HS-5 (cell line): ENCODE measurements at regions not wholly inside any gene's neighbourhood (a gene's known extent, or its start where the extent isn't known, plus 50 kb on each side); places are given as distances from the start of the nearest gene placed in this dataset.

Experiments
- DNase-seq: peaks from one replicate; pipeline ENCODE4 v3.0.0-alpha.2; 2012; ENCODE audit warnings: low read depth

DNA sequence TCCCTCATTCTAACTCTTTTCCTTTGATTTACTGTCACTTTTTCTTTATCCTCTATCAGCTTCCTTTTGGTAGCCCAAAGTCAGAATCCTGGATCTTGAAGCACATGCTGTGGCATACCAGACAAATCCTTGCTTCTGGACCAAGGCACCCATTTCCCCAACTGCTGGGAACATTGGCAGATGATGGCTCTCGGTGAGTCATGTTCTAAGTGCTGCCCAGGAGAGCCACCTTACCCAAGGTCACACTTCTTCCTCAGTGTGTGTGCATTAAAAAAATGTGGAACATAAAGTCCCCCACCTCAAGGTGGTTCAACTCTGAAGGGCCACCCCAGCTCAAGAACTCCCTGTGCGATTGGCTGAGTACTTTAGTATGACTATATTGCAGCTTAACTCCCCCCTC is 141.4 kb upstream of the PUM3 start:
- no peak for DNase-seq

- no peak for DNase-seq
These were observed 140.6 kb upstream of the PUM3 start for GRCh38 chr9:2984491-2984890.

DNA sequence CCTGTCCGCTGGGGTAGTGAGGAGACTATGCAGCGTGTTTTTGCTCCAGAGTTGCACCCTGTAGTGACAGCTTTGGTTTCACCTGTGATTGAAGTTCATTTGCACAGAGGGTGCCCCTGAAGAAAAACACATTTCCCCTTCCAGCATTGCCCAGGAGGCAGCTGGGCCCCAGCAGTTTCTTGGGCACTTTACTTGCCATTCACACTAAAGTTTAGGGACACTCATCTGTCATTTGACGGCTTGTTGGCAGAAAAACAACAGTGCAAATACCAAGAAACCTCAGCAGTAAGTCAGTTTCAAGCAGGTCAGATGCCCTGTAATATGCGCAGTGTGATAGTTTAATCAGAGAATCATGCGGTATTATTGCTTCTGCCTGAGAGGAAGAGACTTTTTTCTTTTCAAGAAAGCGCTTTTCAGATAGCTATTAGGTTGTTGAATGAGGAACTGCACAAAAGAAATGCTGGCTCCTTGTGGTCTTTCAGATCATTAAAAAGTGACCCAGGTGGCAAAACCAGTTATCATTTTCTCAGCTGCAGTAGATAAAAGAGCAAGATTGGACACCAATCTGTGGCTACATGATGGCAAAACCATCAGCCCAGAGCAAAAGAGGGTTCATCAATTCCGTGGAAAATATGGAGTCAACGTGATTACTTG is 136.2 kb upstream of the PUM3 start:
- DNase-seq: no peak

DNA sequence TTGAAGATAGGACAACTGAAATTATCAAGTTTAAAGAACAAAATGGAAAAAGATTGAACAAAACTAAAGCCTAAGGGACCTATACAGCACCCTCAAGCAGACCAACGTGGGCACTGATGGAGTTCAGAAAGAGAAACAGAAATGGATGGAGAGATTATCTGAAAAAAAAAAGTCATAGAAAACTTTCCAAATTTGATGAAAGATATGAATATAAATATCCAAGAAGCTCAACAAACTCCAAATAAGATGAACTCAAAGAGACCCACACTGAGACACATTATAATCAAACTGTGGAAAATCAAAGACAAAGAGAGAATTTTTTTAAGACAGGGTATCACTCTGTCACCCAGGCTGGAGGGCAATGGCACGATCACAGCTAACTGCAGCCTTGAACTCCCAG is 128.6 kb upstream of the PUM3 start:
- no peak for DNase-seq

GRCh38 chr9:2970864-2971263 is 127.0 kb upstream of the PUM3 start:
- no peak for DNase-seq

DNA sequence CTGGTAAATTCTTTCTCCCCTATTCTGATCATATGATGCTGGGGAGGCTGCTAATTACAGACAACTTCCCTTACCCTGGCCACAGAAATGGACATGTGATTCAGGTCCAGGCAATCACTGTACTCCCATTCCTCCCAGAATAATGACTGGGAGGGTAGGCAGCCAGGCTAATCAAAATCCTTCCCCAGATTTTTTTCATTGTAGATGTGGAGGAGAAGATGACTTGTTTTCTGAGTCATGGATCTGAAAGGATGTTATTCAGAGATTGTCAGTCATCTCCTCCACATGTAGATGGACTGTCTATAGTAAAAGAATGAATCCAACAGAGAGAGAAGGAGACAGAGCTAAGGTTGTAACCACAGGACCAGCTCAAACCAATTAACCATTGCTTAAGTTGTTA is 123.9 kb upstream of the PUM3 start:
- DNase-seq: peak; percentile 86

GRCh38 chr9:2966565-2967300 is 122.8 kb upstream of the PUM3 start:
- no peak for DNase-seq

DNA sequence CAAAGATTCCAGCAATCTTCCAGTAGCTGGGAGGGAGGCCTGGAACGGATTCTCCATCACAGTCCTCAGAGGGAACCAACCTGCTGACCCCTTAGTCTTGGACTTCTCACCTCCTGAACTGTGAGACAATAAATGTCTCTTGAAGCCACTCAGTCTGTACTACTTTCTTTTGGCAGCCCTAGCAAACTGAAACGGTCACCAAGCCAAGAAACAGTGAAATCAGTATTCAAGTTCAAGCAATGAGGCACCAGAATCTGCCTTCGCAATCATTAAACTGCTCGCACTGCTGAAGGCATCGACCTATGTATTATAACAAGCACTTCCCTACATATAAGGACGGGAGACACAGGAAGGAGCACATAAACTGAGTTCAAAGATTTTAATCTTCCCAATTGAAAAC is 120.6 kb upstream of the PUM3 start:
- DNase-seq: no peak

- DNase-seq: no peak
These were observed 119.4 kb upstream of the PUM3 start for GRCh38 chr9:2963307-2963706.

DNA sequence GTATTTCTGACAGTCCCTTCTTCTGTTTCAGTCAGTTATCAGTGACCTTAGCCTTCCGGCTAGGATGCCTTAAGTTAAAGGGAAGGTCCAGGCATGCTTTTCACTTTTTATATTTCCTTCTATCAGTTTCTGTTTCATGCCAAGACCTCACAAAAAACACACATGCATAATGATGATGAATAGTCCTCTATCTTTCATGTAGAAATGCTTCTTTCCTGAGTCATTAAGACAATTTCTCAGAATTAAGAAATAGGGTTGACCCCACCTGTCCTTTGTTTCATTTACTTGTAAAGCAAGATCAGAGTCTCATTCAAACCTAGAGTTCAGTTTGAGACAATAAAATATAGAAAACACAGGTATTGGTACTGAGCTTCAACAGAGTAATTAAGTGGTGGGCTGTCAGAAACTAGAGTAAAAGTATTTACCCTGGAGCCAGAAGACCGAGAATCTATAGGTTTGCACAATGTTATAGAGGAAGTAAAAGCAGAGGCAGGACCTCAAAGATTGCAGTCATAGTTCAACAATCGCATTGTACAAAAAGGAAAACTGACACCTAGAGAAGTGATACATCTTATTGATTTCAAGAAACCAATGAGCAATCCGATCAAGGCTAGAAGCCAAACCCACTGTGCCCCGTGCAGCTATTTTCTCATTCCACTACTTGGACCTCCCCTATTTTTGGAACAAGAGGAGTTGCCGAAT is 118.7 kb upstream of the PUM3 start:
- DNase-seq: peak; percentile 47

GRCh38 chr9:2958219-2958618 is 114.3 kb upstream of the PUM3 start:
- DNase-seq: no peak

- no peak for DNase-seq
These were observed 113.8 kb upstream of the PUM3 start for GRCh38 chr9:2957656-2958200.

DNA sequence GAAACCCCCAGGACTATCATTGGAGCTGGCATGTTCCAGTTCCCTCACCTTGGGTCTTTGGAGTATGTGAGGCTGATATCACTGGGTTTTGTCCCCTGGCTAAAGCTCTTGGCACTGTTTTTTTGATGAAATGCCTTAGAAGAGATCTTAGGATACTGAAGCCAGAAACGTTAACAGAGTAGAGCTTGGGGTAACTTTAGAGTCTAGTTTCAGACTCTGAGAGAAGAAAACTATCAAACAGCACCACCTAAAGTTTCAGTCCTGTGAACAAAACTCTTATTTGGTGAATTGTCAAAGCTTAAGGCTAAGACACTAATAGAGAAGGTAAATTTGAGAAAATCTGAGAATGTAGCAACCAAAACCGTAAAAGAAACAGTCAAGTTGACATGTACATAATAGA is 111.7 kb upstream of the PUM3 start:
- no peak for DNase-seq

DNA sequence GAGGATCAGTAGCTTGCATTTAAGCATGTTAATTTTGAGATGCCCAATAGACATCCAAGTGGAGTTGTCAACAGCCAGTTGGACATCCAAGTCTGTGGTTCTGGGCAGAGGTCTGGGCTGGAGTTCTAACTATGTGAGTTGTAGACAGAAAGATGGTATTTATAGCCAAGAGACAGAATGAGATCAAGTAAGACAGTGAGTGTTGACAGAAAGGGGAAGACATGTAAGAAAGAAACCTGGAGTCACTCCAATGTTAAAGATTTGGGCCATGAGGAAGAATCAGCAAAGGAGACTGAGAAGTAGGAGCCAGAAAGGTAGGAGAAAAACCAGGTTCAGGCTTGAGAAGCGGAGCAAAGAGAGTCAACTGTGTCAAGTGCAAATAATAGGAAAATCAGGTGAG is 95.5 kb upstream of the PUM3 start:
- DNase-seq: no peak

DNA sequence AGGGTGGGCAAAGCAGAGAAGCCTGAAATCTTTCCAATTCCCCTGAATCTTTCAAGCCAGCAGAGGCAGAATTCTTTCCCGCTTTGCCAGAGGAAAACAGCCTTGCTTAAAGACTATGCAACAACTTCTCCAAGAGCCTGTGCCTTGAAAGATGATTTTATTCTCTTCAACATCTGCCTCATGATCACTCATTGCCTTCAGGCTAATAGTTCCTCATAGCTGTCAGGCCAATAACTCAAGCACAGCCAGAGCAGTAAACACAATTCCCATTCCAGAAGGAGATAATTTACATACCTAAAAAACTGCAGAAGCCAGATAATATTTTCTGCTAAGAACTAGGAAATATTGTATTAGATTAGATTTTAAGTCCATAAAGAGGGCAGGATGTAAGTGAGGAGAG is 92.3 kb upstream of the PUM3 start:
- DNase-seq: no peak

DNA sequence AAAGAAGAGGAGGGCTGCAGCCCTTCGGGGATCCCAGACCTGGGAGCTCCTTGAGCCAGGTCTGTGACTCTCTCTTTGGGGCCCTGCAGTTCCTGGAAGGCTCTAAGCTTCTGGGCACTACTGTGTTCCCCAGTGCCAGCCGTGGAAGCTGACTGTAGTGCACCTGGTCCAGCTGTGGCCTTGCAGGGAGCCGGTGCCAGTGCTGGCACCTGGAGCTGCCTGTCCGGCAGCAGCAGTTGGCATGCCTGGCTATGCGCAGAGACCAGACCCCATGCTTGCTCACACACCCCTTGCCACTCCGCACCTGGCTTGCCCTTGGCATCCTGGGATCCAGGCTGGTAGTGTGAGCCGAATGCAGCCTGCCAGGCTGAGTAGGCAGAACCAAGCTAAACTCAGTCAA is 91.0 kb upstream of the PUM3 start:
- no peak for DNase-seq

- no peak for DNase-seq
These were observed 90.4 kb upstream of the PUM3 start for GRCh38 chr9:2934241-2934650.

DNA sequence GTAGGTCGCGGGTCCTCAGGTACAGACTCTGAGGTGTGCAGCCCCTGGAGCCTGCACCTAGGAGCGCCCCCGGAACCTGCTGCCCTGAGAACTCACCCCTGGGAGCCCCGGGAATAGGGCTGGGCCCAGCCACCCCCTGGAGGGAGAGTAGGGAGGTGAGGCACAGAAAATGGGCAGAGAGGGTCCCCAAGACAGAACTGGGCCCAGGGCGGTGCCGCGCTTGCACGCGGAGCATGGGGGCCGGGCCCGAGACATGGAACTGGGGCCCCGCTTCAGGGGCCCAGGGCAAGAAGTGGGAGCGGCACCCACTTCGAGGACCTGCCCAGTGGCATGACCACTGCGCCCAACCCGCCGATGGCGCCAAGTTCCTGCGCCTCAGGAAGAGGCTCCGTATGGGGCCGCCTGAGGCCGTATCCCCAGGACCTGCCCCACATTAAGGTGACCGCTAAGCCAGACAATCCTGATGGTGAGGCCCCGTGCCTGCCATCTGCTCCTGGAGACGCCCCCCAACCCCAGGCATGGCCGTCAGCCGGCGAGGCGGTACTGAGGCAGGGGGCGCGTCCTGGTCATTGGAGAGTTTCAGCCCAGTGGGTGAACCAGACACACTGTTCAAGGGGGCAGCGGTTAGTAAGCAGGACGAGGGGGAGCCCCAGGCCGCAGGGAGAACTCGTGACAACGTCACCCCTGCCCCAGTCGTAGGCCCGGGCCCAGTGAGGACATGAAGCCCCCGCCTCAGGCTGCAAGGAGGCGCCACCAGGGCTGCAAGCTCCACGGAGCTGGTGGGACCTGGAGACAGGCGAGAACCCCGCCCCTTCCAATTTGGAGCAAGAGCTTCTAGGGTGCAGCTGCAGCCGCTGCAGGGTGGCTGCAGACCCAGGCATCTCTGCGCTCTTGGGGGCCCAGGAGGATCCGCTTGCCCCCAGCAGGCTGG is 89.5 kb upstream of the PUM3 start:
- no peak for DNase-seq

DNA sequence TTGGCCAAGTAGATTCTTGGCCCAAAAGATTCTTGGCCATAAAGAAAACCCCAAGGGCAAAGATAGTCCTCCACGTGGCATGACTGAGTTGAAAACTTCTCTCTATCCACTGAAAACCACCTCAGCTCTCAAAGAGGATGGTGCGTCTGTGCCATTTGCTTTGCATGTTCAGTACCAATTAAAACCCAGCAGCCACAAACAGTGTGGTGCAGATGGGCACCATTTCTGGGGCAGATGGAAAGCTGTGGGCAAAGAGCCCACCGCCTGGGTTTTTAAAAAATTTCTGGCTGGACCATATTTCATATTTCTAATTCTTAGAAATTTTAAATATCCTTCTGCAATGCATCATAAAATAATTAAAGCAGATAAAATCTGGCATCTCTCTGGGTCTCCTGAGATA is 84.5 kb upstream of the PUM3 start:
- DNase-seq: no peak

- no peak for DNase-seq
These were observed 81.1 kb upstream of the PUM3 start for GRCh38 chr9:2925016-2925415.

- no peak for DNase-seq
These were observed 80.5 kb upstream of the PUM3 start for GRCh38 chr9:2924380-2924768.

DNA sequence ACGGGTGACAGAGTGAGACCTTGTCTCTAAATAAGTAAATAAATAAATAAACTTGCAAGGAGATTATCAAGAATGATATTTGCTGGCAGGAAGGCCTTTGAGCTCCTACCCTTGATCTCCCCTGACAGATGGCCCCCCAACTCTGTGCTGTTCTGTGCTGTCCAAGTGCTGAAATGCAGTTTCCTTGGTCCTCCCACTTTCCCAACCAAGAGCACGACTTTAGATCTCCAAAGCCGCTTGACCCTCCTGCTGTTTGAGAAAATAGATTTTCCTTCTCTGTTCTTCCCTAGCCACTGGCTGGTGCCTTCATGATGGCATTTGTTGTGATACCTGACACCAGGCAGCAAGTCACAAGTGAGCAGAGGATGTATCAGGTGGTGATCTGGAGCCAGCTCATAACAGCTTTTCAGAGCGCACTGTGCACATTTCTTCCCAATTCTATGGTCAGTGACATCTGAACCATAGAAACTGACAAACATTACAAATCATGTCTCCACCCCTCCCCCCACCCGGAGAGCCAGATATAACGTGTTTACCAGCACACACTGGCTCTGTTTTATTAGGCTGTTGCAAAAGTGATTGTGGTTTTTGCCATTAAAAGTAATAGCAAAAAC is 80.0 kb upstream of the PUM3 start:
- DNase-seq: no peak
